Osteoblast (primary cell): ENCODE measurements at regions not wholly inside any gene's neighbourhood (a gene's known extent, or its start where the extent isn't known, plus 50 kb on each side); places are given as distances from the start of the nearest gene placed in this dataset.

Source experiments
- DNase-seq: peaks from one replicate; pipeline ENCODE4 v3.0.0; 2011; ENCODE audit warnings: low spot score, mixed read lengths; ENCODE audit not compliant: insufficient read length; ENCODE audit errors: missing footprints
- H2AFZ ChIP-seq: 2 replicates; pipeline ENCODE4 v1.6.0; 2011; ENCODE audit warnings: mild to moderate bottlenecking, low read length
- H3K27ac ChIP-seq: 2 replicates; pipeline ENCODE4 v1.5.1; 2011; ENCODE audit warnings: mild to moderate bottlenecking, low read depth, low read length, moderate library complexity
- H3K27me3 ChIP-seq: 2 replicates; pipeline ENCODE4 v1.6.0; 2012; ENCODE audit warnings: mild to moderate bottlenecking, control low read depth, inconsistent platforms, low read length, moderate library complexity; ENCODE audit not compliant: insufficient read depth
- H3K36me3 ChIP-seq: 2 replicates; pipeline ENCODE4 v1.5.1; 2011; ENCODE audit warnings: mild to moderate bottlenecking, low read length, control low read depth, moderate library complexity; ENCODE audit not compliant: insufficient read depth
- H3K4me1 ChIP-seq: 2 replicates; pipeline ENCODE4 v1.5.1; 2011; ENCODE audit warnings: mild to moderate bottlenecking, low read length, control low read depth, moderate library complexity; ENCODE audit not compliant: insufficient read depth
- H3K4me2 ChIP-seq: 2 replicates; pipeline ENCODE4 v1.6.0; 2011; ENCODE audit warnings: mild to moderate bottlenecking, low read length; ENCODE audit not compliant: insufficient read depth
- H3K4me3 ChIP-seq: fragments of 200-600 bp; sonication (generic); 3 replicates; pipeline ENCODE4 v1.5.1; 2012; ENCODE audit warnings: mild to moderate bottlenecking, low read length, inconsistent platforms; ENCODE audit not compliant: insufficient read depth
- H3K79me2 ChIP-seq: 2 replicates; pipeline ENCODE4 v1.6.0; 2012; ENCODE audit warnings: mild to moderate bottlenecking, low read length, control low read depth, inconsistent platforms; ENCODE audit not compliant: insufficient read depth
- H3K9me3 ChIP-seq: 2 replicates; pipeline ENCODE4 v1.5.1; 2011; ENCODE audit warnings: low read depth, low read length, control low read depth
- H4K20me1 ChIP-seq: 2 replicates; pipeline ENCODE4 v1.6.0; 2012; ENCODE audit warnings: mild to moderate bottlenecking, low read length, control low read depth; ENCODE audit not compliant: insufficient read depth
- TF ChIP-seq, protein P1 (sequence below): IDR thresholded peaks from 2 replicates; pipeline ENCODE4 v1.5.1; 2011; ENCODE audit warnings: mild to moderate bottlenecking, low read depth, low read length, moderate library complexity; ENCODE audit errors: extremely low read depth

DNA sequence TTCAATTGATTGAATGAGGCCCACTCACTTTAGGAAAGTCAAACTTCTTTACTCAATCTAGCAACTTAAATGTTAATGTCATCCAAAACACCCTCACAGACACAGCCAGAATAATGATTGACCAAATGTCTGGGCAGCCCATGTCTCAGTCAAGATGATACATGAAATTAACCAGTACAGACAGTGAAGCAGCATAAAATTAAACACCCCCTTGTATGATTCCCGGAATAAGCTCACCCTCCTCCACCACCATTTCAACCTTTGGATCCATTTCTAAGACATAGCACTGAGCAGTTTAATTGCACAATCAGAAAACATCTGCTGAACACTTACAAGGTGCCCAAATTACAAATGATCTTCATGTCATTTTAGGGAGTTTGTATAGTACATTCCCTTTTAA, 570.7 kb upstream of the ID2 start:
- Histone ChIP-seq H3K4me3 (no peak overlapping the region), H3K27ac (no peak overlapping the region), H3K4me2 (no peak overlapping the region), H3K27me3 (no peaks in the 10 kb centered on the region), H3K4me1 (no peaks in the 10 kb centered on the region), H3K36me3 (no peaks in the 10 kb centered on the region), H2AFZ (no peak overlapping the region), H4K20me1 (no peaks in the 10 kb centered on the region), H3K79me2 (no peaks in the 10 kb centered on the region), H3K9me3 (no peaks in the 10 kb centered on the region)
- no peak for DNase-seq
- TF ChIP-seq, protein P1, sequence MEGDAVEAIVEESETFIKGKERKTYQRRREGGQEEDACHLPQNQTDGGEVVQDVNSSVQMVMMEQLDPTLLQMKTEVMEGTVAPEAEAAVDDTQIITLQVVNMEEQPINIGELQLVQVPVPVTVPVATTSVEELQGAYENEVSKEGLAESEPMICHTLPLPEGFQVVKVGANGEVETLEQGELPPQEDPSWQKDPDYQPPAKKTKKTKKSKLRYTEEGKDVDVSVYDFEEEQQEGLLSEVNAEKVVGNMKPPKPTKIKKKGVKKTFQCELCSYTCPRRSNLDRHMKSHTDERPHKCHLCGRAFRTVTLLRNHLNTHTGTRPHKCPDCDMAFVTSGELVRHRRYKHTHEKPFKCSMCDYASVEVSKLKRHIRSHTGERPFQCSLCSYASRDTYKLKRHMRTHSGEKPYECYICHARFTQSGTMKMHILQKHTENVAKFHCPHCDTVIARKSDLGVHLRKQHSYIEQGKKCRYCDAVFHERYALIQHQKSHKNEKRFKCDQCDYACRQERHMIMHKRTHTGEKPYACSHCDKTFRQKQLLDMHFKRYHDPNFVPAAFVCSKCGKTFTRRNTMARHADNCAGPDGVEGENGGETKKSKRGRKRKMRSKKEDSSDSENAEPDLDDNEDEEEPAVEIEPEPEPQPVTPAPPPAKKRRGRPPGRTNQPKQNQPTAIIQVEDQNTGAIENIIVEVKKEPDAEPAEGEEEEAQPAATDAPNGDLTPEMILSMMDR, result no peak

DNA sequence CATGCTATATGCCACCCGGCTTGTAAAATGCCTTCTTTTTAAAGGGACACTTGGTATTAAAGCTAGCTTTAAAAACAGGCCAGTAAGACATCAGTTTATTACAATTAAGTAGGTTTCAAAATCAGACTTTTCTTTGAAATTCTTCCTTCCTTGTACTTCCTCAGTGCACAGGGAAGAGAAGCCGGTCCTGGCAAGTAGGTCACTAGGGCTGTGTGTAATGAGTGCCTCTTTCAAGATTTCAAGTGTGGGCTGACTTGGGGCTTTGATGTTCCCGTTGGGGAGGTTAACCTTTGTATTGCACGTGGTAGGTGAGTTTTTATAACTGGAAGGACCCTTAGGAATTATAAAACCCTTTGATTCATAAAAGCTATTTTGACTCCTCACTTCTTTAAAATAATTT, 566.4 kb upstream of the ID2 start:
- no peak overlapping the region for H3K27ac ChIP-seq
- H4K20me1 ChIP-seq, result no peaks in the 10 kb centered on the region
- DNase-seq, result no peak
- H3K4me3 ChIP-seq, result no peak overlapping the region
- no peaks in the 10 kb centered on the region for H3K36me3 ChIP-seq
- no peak overlapping the region for H2AFZ ChIP-seq
- no peaks in the 10 kb centered on the region for H3K9me3 ChIP-seq
- peaks cover 13% of the 10 kb centered on the region for H3K4me1 ChIP-seq
- TF ChIP-seq, protein P1, result no peak
- no peak overlapping the region for H3K4me2 ChIP-seq
- no peaks in the 10 kb centered on the region for H3K79me2 ChIP-seq
- H3K27me3 ChIP-seq, result no peaks in the 10 kb centered on the region

- Histone ChIP-seq H3K36me3 (no peaks in the 10 kb centered on the region), H3K4me1 (peaks cover 17% of the 10 kb centered on the region), H3K4me2 (no peak overlapping the region), H3K9me3 (no peaks in the 10 kb centered on the region), H3K27ac (no peak overlapping the region), H3K79me2 (no peaks in the 10 kb centered on the region), H3K4me3 (no peak overlapping the region), H4K20me1 (no peaks in the 10 kb centered on the region), H3K27me3 (no peaks in the 10 kb centered on the region), H2AFZ (no peak overlapping the region)
- no peak for DNase-seq
- TF ChIP-seq, protein P1, result no peak
These were observed 565.9 kb upstream of the ID2 start for GRCh38 chr2:8115966-8116365.

DNA sequence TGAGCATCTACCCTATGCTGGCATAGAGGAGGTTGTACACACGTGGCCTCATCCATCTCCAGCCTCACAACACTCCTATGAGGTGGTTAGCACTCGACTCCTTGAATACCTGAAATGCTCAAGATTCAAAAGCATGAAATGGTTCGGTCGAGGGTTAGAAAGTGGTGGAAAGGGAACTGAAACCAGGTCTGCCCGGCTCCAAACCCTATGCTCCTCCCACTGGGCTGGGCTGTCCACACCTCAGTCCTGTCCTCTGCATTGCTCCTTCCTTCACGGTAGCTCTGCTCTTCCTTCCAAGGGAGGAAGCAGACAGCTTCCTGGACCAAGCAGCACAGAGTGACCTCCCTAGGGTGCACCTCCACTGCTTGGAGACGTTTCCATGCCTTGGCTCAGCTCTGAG, 565.2 kb upstream of the ID2 start:
- Histone ChIP-seq H3K36me3 (no peaks in the 10 kb centered on the region), H3K27me3 (no peaks in the 10 kb centered on the region), H3K9me3 (no peaks in the 10 kb centered on the region), H3K79me2 (no peaks in the 10 kb centered on the region), H3K27ac (no peak overlapping the region), H3K4me1 (peaks cover 17% of the 10 kb centered on the region), H2AFZ (no peak overlapping the region), H3K4me3 (no peak overlapping the region), H3K4me2 (no peak overlapping the region), H4K20me1 (no peaks in the 10 kb centered on the region)
- no peak for DNase-seq
- TF ChIP-seq, protein P1, result no peak
